HepG2 (cell line): ENCODE measurements at regions not wholly inside any gene's neighbourhood (a gene's known extent, or its start where the extent isn't known, plus 50 kb on each side); places are given as distances from the start of the nearest gene placed in this dataset.

Experiments used
- ATAC-seq: fragments of 200-7000 bp; cut with Tn5 transposase; 3 replicates; pipeline ENCODE4 v1.9.1; 2020; ENCODE audit warnings: mild to moderate bottlenecking, moderate library complexity
- BruUV-seq: library from RNA; stranded (reverse); fragments of 400-500 nt; replicated peaks from 2 replicates; lab custom pipeline; 2021; lab: Mats Ljungman, UMichigan
- CTCF ChIA-PET: fragments of 300-600 bp; formaldehyde crosslinking; extraction: SDS; loops from one replicate; lab custom pipeline; 2021; ENCODE audit warnings: low total read pairs, inconsistent platforms, low intra/inter-chr PET ratio; lab: Yijun Ruan, JAX
- POLR2A ChIA-PET: fragments of 350-600 bp; sonication (Branson Sonifier 250); formaldehyde crosslinking; loops from one replicate; lab custom pipeline; 2020; ENCODE audit warnings: antibody characterized with exemption, inconsistent platforms; lab: Yijun Ruan, JAX
- DNase-seq: peaks from one replicate; pipeline ENCODE4 v3.0.0-alpha.2; 2015; ENCODE audit warnings: low spot score
- FAIRE-seq: peaks from 3 replicates; lab custom pipeline; 2011; peaks lifted over from hg19 to GRCh38; lab: Jason Lieb, UNC
- H2AFZ ChIP-seq: one replicate; pipeline ENCODE4 v1.6.1; 2011; ENCODE audit warnings: low read length, inconsistent platforms
- H3K27ac ChIP-seq: fragments of 300-600 bp; 3 replicates; pipeline ENCODE4 v1.8.0; 2011; ENCODE audit warnings: mixed run types, mild to moderate bottlenecking, mixed read lengths, low read length, inconsistent platforms; ENCODE audit not compliant: insufficient read depth; ENCODE audit errors: extremely low read length
- H3K27me3 ChIP-seq, 2 experiments: fragments of 200-600 bp in 1 of 2; 2 replicates in 1 of 2; 3 replicates in 1 of 2; pipeline versions ENCODE4 v1.6.0 to v1.8.0; 2011; ENCODE audit warnings: low read length in 2 of 2, mild to moderate bottlenecking in 2 of 2, moderate library complexity in 2 of 2, inconsistent platforms in 1 of 2; ENCODE audit not compliant: insufficient read depth in 2 of 2, control insufficient read depth in 1 of 2
- H3K36me3 ChIP-seq, 2 experiments: fragments of 200-600 bp in 1 of 2; replicated peaks in 1 of 2; 2 replicates in 1 of 2; 3 replicates in 1 of 2; pipeline versions ENCODE4 v1.5.1 to v1.8.0; 2011; ENCODE audit warnings: low read length in 2 of 2, inconsistent platforms in 1 of 2; ENCODE audit not compliant: insufficient read depth in 2 of 2, control insufficient read depth in 1 of 2
- H3K4me1 ChIP-seq: 2 replicates; pipeline ENCODE4 v1.5.1; 2012; ENCODE audit warnings: low read length, inconsistent platforms; ENCODE audit not compliant: insufficient read depth
- H3K4me2 ChIP-seq: 2 replicates; pipeline ENCODE4 v1.6.0; 2011; ENCODE audit warnings: low read depth, low read length, inconsistent platforms
- H3K4me3 ChIP-seq, 3 experiments: fragments of 200-600 bp in 1 of 3; sonication (generic), shearing (Covaris generic) in 1 of 3; replicated peaks in 1 of 3; 2 replicates each; pipeline ENCODE4 v1.5.1; 2011 to 2016; ENCODE audit warnings: low read length in 3 of 3, inconsistent platforms in 2 of 3, low read depth in 2 of 3, mild to moderate bottlenecking in 2 of 3, control low read depth in 1 of 3, mixed read lengths in 1 of 3; ENCODE audit not compliant: insufficient read depth in 1 of 3
- H3K79me2 ChIP-seq: one replicate; pipeline ENCODE4 v1.6.1; 2011; ENCODE audit warnings: low read length, inconsistent platforms; ENCODE audit not compliant: insufficient read depth
- H3K9ac ChIP-seq: 2 replicates; pipeline ENCODE4 v1.6.0; 2011; ENCODE audit warnings: mild to moderate bottlenecking, low read depth, low read length, inconsistent platforms; ENCODE audit not compliant: insufficient read depth
- H3K9me3 ChIP-seq: 2 replicates; pipeline ENCODE4 v1.5.1; 2012; ENCODE audit warnings: mild to moderate bottlenecking, low read length
- H4K20me1 ChIP-seq: 2 replicates; pipeline ENCODE4 v1.6.0; 2011; ENCODE audit warnings: inconsistent platforms, mild to moderate bottlenecking, low read length, moderate library complexity; ENCODE audit not compliant: insufficient read depth
- CEBPG ChIP-seq: IDR thresholded peaks from 2 replicates; pipeline ENCODE4 v1.6.1; 2016
- FOXA3 ChIP-seq: IDR thresholded peaks from 2 replicates; pipeline ENCODE4 v1.6.1; 2016; ENCODE audit warnings: missing genetic modification reagents, missing compliant biosample characterization
- SOX13 ChIP-seq, 3 experiments: fragments of 450-650 bp in 1 of 3; sonication (generic) in 1 of 3; formaldehyde crosslinking in 1 of 3; IDR thresholded peaks in 2 of 3; conservative IDR thresholded peaks in 1 of 3; 2 replicates each; pipeline versions ENCODE4 v1.5.0 to v1.6.1; 2016 to 2020; ENCODE audit warnings: antibody characterized with exemption in 1 of 3, mild to moderate bottlenecking in 1 of 3, missing compliant biosample characterization in 1 of 3, missing genetic modification reagents in 1 of 3, moderate library complexity in 1 of 3
- SOX5 ChIP-seq: IDR thresholded peaks from 2 replicates; pipeline ENCODE4 v1.6.1; 2016; ENCODE audit warnings: borderline replicate concordance
- SOX6 ChIP-seq, 2 experiments: fragments of 450-650 bp in 1 of 2; sonication (generic) in 1 of 2; formaldehyde crosslinking in 1 of 2; IDR thresholded peaks; 2 replicates each; pipeline versions ENCODE4 v1.4.0 to v1.6.1; 2017 to 2020; ENCODE audit warnings: antibody characterized with exemption in 1 of 2, mild to moderate bottlenecking in 1 of 2, missing genetic modification reagents in 1 of 2
- WGBS: methylation state at CpG from one replicate; pipeline ENCODE4 v1.1.6; 2017; ENCODE audit warnings: low lambda C conversion rate; 5-methylcytosine and 5-hydroxymethylcytosine counted together
- in situ Hi-C: cut with HindIII; loops from 2 replicates; pipeline ENCODE4 v1.10.0; 2017; ENCODE audit warnings: low pct_unique_long_range_greater_than_20kb; ENCODE audit not compliant: extremely low pct_ligation_motif_present
- intact Hi-C: fragments of 100-400 bp; cut with micrococcal nuclease; formaldehyde crosslinking; loops from one replicate; pipeline ENCODE4 v1.10.0; 2022; ENCODE audit not compliant: unreplicated experiment
- TF ChIP-seq, protein P1 (sequence below): IDR thresholded peaks from 2 replicates; pipeline ENCODE4 v1.4.0; 2020; ENCODE audit warnings: mild to moderate bottlenecking, missing genetic modification reagents
- TF ChIP-seq, protein P2 (sequence below), 2 experiments: sonication (generic) in 1 of 2; formaldehyde crosslinking in 1 of 2; IDR thresholded peaks; 2 replicates each; pipeline versions ENCODE4 v1.4.0 to v1.6.1; 2016 to 2020; ENCODE audit warnings: borderline replicate concordance in 1 of 2, low read depth in 1 of 2, mild to moderate bottlenecking in 1 of 2, missing genetic modification reagents in 1 of 2
- TF ChIP-seq, protein P3 (sequence below): sonication (generic); formaldehyde crosslinking; IDR thresholded peaks from 2 replicates; pipeline ENCODE4 v1.4.0; 2020; ENCODE audit warnings: missing genetic modification reagents, mild to moderate bottlenecking, borderline replicate concordance

DNA sequence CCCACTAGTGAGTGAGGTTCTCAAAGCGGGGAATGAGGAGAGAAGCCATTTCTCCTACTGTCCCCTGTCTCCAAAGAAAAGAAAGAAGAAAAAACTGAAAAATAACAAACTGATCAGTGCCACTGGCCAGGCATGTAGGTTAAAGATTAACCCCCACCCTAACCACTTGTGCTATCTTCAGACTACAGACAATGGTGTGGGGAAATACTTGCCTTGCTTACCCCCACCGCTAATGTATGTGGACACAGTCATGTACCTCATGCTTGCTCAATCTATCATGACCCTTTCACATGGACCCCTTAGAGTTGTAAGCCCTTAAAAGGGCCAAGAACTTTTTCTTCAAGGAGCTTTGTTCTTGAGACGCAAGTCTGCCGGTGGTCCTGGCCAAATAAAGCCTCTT lies 75.9 kb downstream of the EIF1AY start:
- BruUV-seq = no TSS peak
- Histone ChIP-seq H3K4me3 (0 out of 6 replicates have a peak overlapping the region, but pooled peaks of 1 of the 3 experiments have one; percentile 12), H3K9ac (no peak overlapping the region), H3K27ac (no peak overlapping the region), H3K9me3 (no peaks in the 10 kb centered on the region), H3K4me2 (peak overlapping the region; percentile 42; the same call in 1 of the 2 replicates), H3K79me2 (no peaks in the 10 kb centered on the region), H3K4me1 (no peaks in the 10 kb centered on the region), H3K36me3 (no peaks in the 10 kb centered on the region), H3K27me3 (no peaks in the 10 kb centered on the region), H2AFZ (no peak overlapping the region), H4K20me1 (no peaks in the 10 kb centered on the region)
- in situ Hi-C loops (no loop called here), intact Hi-C loops (no loop called here)
- ATAC-seq (peak; percentile 89), FAIRE-seq (peak; percentile 68), DNase-seq (peak; percentile 32)
- ChIA-PET POLR2A (no interaction called here), CTCF (no interaction called here)
- 0% methylated on average over 4 of the region's 4 CpGs for WGBS
- TF ChIP-seq SOX6 (IDR thresholded peaks at IDR 0.05) (no peak), SOX6 (CRISPR knock-in tag; IDR thresholded peaks at IDR 0.05) (peak; percentile 69; the same call in 1 of the 2 replicates), SOX5 (CRISPR knock-in tag) (peak; percentile 61; the same call in 1 of the 2 replicates), FOXA3 (CRISPR knock-in tag) (0 out of 2 replicates have a peak, but pooled peaks have one; percentile 27), SOX13 (IDR thresholded peaks at IDR 0.05) (no peak), SOX13 (CRISPR knock-in tag; conservative IDR thresholded peaks at IDR 0.05 in 1 of 2, IDR thresholded peaks at IDR 0.05 in 1 of 2) (peak in 1 of 2 experiments; percentile 78; a peak in 2 of 4 replicates), CEBPG (0 out of 2 replicates have a peak, but pooled peaks have one; percentile 30)
- TF ChIP-seq, protein P1, sequence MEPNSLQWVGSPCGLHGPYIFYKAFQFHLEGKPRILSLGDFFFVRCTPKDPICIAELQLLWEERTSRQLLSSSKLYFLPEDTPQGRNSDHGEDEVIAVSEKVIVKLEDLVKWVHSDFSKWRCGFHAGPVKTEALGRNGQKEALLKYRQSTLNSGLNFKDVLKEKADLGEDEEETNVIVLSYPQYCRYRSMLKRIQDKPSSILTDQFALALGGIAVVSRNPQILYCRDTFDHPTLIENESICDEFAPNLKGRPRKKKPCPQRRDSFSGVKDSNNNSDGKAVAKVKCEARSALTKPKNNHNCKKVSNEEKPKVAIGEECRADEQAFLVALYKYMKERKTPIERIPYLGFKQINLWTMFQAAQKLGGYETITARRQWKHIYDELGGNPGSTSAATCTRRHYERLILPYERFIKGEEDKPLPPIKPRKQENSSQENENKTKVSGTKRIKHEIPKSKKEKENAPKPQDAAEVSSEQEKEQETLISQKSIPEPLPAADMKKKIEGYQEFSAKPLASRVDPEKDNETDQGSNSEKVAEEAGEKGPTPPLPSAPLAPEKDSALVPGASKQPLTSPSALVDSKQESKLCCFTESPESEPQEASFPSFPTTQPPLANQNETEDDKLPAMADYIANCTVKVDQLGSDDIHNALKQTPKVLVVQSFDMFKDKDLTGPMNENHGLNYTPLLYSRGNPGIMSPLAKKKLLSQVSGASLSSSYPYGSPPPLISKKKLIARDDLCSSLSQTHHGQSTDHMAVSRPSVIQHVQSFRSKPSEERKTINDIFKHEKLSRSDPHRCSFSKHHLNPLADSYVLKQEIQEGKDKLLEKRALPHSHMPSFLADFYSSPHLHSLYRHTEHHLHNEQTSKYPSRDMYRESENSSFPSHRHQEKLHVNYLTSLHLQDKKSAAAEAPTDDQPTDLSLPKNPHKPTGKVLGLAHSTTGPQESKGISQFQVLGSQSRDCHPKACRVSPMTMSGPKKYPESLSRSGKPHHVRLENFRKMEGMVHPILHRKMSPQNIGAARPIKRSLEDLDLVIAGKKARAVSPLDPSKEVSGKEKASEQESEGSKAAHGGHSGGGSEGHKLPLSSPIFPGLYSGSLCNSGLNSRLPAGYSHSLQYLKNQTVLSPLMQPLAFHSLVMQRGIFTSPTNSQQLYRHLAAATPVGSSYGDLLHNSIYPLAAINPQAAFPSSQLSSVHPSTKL (CRISPR knock-in tag) = 0 out of 2 replicates have a peak, but pooled peaks have one; percentile 13
- TF ChIP-seq, protein P2, sequence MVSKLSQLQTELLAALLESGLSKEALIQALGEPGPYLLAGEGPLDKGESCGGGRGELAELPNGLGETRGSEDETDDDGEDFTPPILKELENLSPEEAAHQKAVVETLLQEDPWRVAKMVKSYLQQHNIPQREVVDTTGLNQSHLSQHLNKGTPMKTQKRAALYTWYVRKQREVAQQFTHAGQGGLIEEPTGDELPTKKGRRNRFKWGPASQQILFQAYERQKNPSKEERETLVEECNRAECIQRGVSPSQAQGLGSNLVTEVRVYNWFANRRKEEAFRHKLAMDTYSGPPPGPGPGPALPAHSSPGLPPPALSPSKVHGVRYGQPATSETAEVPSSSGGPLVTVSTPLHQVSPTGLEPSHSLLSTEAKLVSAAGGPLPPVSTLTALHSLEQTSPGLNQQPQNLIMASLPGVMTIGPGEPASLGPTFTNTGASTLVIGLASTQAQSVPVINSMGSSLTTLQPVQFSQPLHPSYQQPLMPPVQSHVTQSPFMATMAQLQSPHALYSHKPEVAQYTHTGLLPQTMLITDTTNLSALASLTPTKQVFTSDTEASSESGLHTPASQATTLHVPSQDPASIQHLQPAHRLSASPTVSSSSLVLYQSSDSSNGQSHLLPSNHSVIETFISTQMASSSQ (IDR thresholded peaks at IDR 0.05; ENCODE audit: low read depth) = peak; percentile 52; the same call in 1 of the 2 replicates
- TF ChIP-seq, protein P2 (CRISPR knock-in tag; IDR thresholded peaks at IDR 0.05; ENCODE audit: borderline replicate concordance) = peak; percentile 60; the same call in 1 of the 2 replicates
- TF ChIP-seq, protein P3, sequence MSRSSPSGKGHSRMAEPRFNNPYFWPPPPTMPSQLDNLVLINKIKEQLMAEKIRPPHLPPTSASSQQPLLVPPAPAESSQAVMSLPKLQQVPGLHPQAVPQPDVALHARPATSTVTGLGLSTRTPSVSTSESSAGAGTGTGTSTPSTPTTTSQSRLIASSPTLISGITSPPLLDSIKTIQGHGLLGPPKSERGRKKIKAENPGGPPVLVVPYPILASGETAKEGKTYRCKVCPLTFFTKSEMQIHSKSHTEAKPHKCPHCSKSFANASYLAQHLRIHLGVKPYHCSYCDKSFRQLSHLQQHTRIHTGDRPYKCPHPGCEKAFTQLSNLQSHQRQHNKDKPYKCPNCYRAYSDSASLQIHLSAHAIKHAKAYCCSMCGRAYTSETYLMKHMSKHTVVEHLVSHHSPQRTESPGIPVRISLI (CRISPR knock-in tag) = no peak
